Mesenchymal stem cell (in vitro differentiated cells and primary cell): ENCODE measurements at regions not wholly inside any gene's neighbourhood (a gene's known extent, or its start where the extent isn't known, plus 50 kb on each side); places are given as distances from the start of the nearest gene placed in this dataset.

Experiments used
- DNase-seq: peaks from one replicate; pipeline ENCODE4 v3.0.0-alpha.2; 2013
- H2AFZ ChIP-seq: one replicate; pipeline ENCODE4 v1.6.1; 2013; ENCODE audit warnings: low read depth, mild to moderate bottlenecking, control low read depth, inconsistent platforms, low read length, moderate library complexity
- H2AK5ac ChIP-seq: 2 replicates; pipeline ENCODE4 v1.6.1; 2013; ENCODE audit warnings: low read length, moderate library complexity, mild to moderate bottlenecking, inconsistent platforms; ENCODE audit not compliant: severe bottlenecking
- H2BK120ac ChIP-seq: one replicate; pipeline ENCODE4 v1.6.1; 2013; ENCODE audit warnings: low read depth, mild to moderate bottlenecking, inconsistent platforms, low read length, moderate library complexity
- H2BK12ac ChIP-seq, 2 experiments: one replicate each; pipeline ENCODE4 v1.6.1; 2013; ENCODE audit warnings: inconsistent platforms in 2 of 2, low read length in 2 of 2, mild to moderate bottlenecking in 2 of 2, moderate library complexity in 2 of 2, control low read depth in 1 of 2
- H2BK15ac ChIP-seq: one replicate; pipeline ENCODE4 v1.6.1; 2013; ENCODE audit warnings: mild to moderate bottlenecking, low read depth, inconsistent platforms; ENCODE audit not compliant: poor library complexity, severe bottlenecking
- H2BK5ac ChIP-seq: 2 replicates; pipeline ENCODE4 v1.6.1; 2013; ENCODE audit warnings: low read depth, mild to moderate bottlenecking, low read length, control low read depth, inconsistent platforms; ENCODE audit not compliant: poor library complexity, severe bottlenecking
- H3K14ac ChIP-seq, 2 experiments: one replicate each; pipeline ENCODE4 v1.6.1; 2013; ENCODE audit warnings: inconsistent platforms in 2 of 2, low read length in 2 of 2, control low read depth in 1 of 2, mild to moderate bottlenecking in 1 of 2, moderate library complexity in 1 of 2
- H3K18ac ChIP-seq, 2 experiments: one replicate each; pipeline ENCODE4 v1.6.1; 2013; ENCODE audit warnings: inconsistent platforms in 2 of 2, low read length in 2 of 2, control low read depth in 1 of 2, low read depth in 1 of 2, mild to moderate bottlenecking in 1 of 2
- H3K23ac ChIP-seq, 2 experiments: one replicate each; pipeline ENCODE4 v1.6.1; 2013; ENCODE audit warnings: inconsistent platforms in 2 of 2, low read length in 2 of 2, mild to moderate bottlenecking in 2 of 2, moderate library complexity in 2 of 2, control low read depth in 1 of 2
- H3K27ac ChIP-seq: 2 replicates; pipeline ENCODE4 v1.5.1; 2013; ENCODE audit warnings: mild to moderate bottlenecking, moderate library complexity, low read length, control low read depth, inconsistent platforms; ENCODE audit not compliant: poor library complexity, severe bottlenecking
- H3K27me3 ChIP-seq, 2 experiments: 2 replicates each; pipeline versions ENCODE4 v1.6.1 to v1.7.0; 2013; ENCODE audit warnings: low read length in 2 of 2, mild to moderate bottlenecking in 2 of 2, moderate library complexity in 2 of 2, control low read depth in 1 of 2, inconsistent platforms in 1 of 2; ENCODE audit not compliant: control insufficient read depth in 1 of 2, insufficient read depth in 1 of 2
- H3K36me3 ChIP-seq, 2 experiments: 2 replicates each; pipeline versions ENCODE4 v1.6.1 to v1.7.0; 2013; ENCODE audit warnings: low read length in 2 of 2, control low read depth in 1 of 2, inconsistent platforms in 1 of 2, low read depth in 1 of 2, mild to moderate bottlenecking in 1 of 2; ENCODE audit not compliant: insufficient read depth in 2 of 2, control insufficient read depth in 1 of 2
- H3K4ac ChIP-seq, 2 experiments: one replicate each; pipeline ENCODE4 v1.6.1; 2013; ENCODE audit warnings: inconsistent platforms in 2 of 2, low read length in 2 of 2, mild to moderate bottlenecking in 2 of 2, moderate library complexity in 2 of 2, control low read depth in 1 of 2, low read depth in 1 of 2
- H3K4me1 ChIP-seq: 2 replicates; pipeline ENCODE4 v1.6.1; 2013; ENCODE audit warnings: low read depth, low read length, control low read depth; ENCODE audit not compliant: control insufficient read depth, insufficient read depth
- H3K4me2 ChIP-seq: 2 replicates; pipeline ENCODE4 v1.6.1; 2013; ENCODE audit warnings: low read length, mild to moderate bottlenecking, inconsistent platforms; ENCODE audit not compliant: poor library complexity, severe bottlenecking
- H3K4me3 ChIP-seq, 2 experiments: 2 replicates each; pipeline versions ENCODE4 v1.5.1 to v1.7.0; 2013; ENCODE audit warnings: low read length in 2 of 2, mild to moderate bottlenecking in 2 of 2, control low read depth in 1 of 2, low read depth in 1 of 2; ENCODE audit not compliant: insufficient read depth in 1 of 2
- H3K79me1 ChIP-seq: replicated peaks from 2 replicates; pipeline ENCODE4 v1.6.1; 2013; ENCODE audit warnings: mild to moderate bottlenecking, control low read depth, low read length, inconsistent platforms; ENCODE audit not compliant: poor library complexity, severe bottlenecking
- H3K9ac ChIP-seq: 2 replicates; pipeline ENCODE4 v1.7.0; 2013; ENCODE audit warnings: mild to moderate bottlenecking, low read length, moderate library complexity
- H3K9me3 ChIP-seq: 2 replicates; pipeline ENCODE4 v1.7.0; 2013; ENCODE audit warnings: mild to moderate bottlenecking, low read length; ENCODE audit not compliant: control insufficient read depth
- H4K8ac ChIP-seq: one replicate; pipeline ENCODE4 v1.6.1; 2013; ENCODE audit warnings: inconsistent platforms, mild to moderate bottlenecking, low read length, moderate library complexity
- H4K91ac ChIP-seq: one replicate; pipeline ENCODE4 v1.6.1; 2013; ENCODE audit warnings: mild to moderate bottlenecking, low read length, inconsistent platforms
- WGBS: methylation state at CpG from one replicate; pipeline ENCODE4 v1.1.7; 2013; ENCODE audit warnings: mixed read lengths; 5-methylcytosine and 5-hydroxymethylcytosine counted together

DNA sequence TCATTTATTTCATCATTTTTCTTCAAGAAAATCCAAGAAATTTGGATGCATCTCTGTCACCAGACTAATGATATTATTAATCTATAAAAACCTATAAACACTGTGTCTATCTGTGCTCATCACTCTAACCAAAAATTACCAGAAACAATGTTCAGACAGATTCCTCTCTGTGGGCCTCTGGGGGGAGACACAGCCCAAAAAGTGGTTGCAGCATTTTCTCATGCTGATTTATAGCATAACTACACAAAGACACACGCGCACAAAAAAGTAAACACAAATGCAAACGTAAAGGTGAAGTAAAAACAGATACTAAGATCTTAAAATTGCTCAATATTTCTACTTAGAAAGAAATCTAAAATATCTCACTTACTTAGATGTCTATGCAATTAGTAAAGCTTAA lies 976.0 kb downstream of the GBE1 start:
- H2AK5ac ChIP-seq: no peak overlapping the region
- H3K4me1 ChIP-seq: no peaks in the 10 kb centered on the region
- H3K4me3 ChIP-seq: no peak overlapping the region
- H3K27me3 ChIP-seq: no peaks in the 10 kb centered on the region
- no peak overlapping the region for H4K8ac ChIP-seq
- no peak overlapping the region for H3K23ac ChIP-seq
- H3K36me3 ChIP-seq: no peaks in the 10 kb centered on the region
- H3K4me2 ChIP-seq: no peak overlapping the region
- H3K9ac ChIP-seq: no peak overlapping the region
- 67% methylated on average over 2 of the region's 3 CpGs for WGBS
- no peak overlapping the region for H2AFZ ChIP-seq
- H3K18ac ChIP-seq: no peak overlapping the region
- no peak overlapping the region for H4K91ac ChIP-seq
- H2BK5ac ChIP-seq: no peak overlapping the region
- no peaks in the 10 kb centered on the region for H3K79me1 ChIP-seq
- no peak overlapping the region for H3K27ac ChIP-seq
- DNase-seq: no peak
- H2BK120ac ChIP-seq: no peak overlapping the region
- H2BK12ac ChIP-seq: no peak overlapping the region
- H2BK15ac ChIP-seq: no peak overlapping the region
- H3K4ac ChIP-seq: no peak overlapping the region
- no peak overlapping the region for H3K14ac ChIP-seq
- no peaks in the 10 kb centered on the region for H3K9me3 ChIP-seq

DNA sequence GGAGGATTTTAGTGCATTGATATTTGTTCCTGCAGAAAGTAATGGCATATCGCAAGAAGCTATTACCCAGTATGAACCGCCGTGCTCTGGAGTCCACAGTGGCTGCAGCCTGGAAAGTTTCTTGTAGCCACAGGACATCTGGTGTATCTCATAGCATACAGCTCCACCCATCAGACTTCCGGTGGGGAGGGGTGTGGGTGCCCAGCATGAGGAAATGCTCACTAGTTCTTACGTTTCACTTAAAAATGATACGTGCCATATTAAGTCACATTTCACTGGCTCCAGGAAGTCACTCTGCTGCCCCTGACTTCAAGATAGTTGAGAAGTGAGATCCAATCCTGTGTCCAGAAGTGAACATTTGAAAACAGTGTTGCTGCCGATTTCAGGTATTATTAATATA lies 990.4 kb downstream of the GBE1 start:
- Histone ChIP-seq H3K4me1 (no peaks in the 10 kb centered on the region), H2BK15ac (no peak overlapping the region), H2BK120ac (no peak overlapping the region), H3K4me3 (peak overlapping the region in 1 of 2 experiments; percentile 57), H4K8ac (no peak overlapping the region), H3K27me3 (no peaks in the 10 kb centered on the region), H3K23ac (no peak overlapping the region), H3K4ac (no peak overlapping the region), H2BK12ac (no peak overlapping the region), H4K91ac (no peak overlapping the region), H3K9me3 (no peaks in the 10 kb centered on the region), H3K9ac (peak overlapping the region; percentile 49), H3K18ac (no peak overlapping the region), H3K79me1 (no peaks in the 10 kb centered on the region), H2AFZ (no peak overlapping the region), H2BK5ac (no peak overlapping the region), H3K36me3 (no peaks in the 10 kb centered on the region), H2AK5ac (no peak overlapping the region), H3K4me2 (no peak overlapping the region), H3K14ac (no peak overlapping the region), H3K27ac (no peak overlapping the region)
- DNase-seq: no peak
- 70% methylated on average over 6 of the region's 7 CpGs for WGBS

DNA sequence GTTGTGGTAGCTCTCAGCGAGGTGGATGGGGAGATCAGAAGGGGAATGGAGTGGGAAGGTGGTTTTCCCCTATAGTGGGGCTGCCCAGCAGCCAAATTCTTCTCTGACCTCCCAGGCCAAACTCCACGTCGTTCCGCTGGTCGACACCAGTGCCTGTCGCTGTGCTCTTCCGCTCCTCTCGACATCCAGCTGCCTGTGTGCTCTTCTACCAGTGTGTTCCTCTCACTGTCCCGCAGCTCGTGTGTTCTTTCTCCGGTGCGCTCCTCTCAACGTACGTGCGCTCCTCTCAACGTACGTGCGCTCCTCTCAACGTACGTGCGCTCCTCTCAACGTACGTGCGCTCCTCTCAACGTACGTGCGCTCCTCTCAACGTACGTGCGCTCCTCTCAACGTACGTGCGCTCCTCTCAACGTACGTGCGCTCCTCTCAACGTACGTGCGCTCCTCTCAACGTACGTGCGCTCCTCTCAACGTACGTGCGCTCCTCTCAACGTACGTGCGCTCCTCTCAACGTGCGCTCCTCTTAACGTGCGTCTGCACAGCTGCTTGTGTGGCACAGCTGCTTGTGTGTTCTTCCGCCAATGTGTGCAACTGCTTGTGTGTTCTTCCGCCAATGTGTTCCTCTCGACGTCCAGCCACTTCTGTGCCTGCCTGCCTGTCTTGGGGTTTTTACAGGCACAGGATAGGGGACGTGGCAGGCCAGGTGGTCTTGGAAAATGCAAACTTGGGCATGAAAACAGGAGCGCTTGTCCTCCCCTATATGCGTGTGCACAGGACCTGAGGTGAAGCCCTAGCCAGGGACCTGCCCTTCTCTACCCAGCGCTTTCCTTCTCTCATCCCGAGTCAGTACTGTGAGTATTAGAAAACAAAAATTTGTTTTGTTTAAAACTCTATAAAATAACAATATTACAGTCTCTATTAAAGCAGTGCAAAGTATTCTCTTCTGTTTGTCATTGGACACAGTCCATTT lies 991.1 kb downstream of the GBE1 start:
- peak overlapping the region; percentile 36 for H3K9ac ChIP-seq
- no peak overlapping the region for H3K18ac ChIP-seq
- no peaks in the 10 kb centered on the region for H3K4me1 ChIP-seq
- no peak overlapping the region for H3K14ac ChIP-seq
- H3K4me2 ChIP-seq: no peak overlapping the region
- H3K23ac ChIP-seq: no peak overlapping the region
- H2BK12ac ChIP-seq: no peak overlapping the region
- no peaks in the 10 kb centered on the region for H3K79me1 ChIP-seq
- no peak overlapping the region for H4K91ac ChIP-seq
- H3K4ac ChIP-seq: no peak overlapping the region
- WGBS: 95% methylated on average over 43 of the region's 61 CpGs
- no peaks in the 10 kb centered on the region for H3K9me3 ChIP-seq
- no peak overlapping the region for H4K8ac ChIP-seq
- H2AFZ ChIP-seq: no peak overlapping the region
- H3K27me3 ChIP-seq: no peaks in the 10 kb centered on the region
- no peak overlapping the region for H2AK5ac ChIP-seq
- H2BK120ac ChIP-seq: no peak overlapping the region
- no peaks in the 10 kb centered on the region for H3K36me3 ChIP-seq
- no peak overlapping the region for H2BK15ac ChIP-seq
- H3K4me3 ChIP-seq: peak overlapping the region in 1 of 2 experiments; percentile 57
- no peak for DNase-seq
- H3K27ac ChIP-seq: no peak overlapping the region
- H2BK5ac ChIP-seq: no peak overlapping the region

DNA sequence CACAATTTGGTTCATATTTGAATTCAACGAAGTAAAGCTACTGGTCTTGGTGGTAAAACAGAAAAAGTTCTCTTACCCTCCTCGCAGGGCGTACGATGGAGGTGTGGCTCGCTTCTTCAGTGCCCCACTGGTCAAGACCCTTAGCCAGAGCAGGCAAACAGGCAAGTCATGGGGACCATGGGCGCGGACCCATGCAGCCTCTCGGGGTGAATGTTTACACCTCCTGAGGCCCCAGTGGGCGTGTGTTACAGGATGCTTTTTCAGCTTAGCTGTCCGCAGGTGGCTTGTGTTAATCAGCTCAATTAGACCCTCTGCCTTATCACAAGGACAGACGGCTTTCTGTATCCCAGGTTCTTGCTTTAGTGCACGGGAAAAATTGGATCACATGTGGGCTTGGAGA lies 991.8 kb downstream of the GBE1 start:
- Histone ChIP-seq H3K27ac (no peak overlapping the region), H3K4me1 (no peaks in the 10 kb centered on the region), H2AK5ac (no peak overlapping the region), H3K79me1 (no peaks in the 10 kb centered on the region), H2AFZ (no peak overlapping the region), H3K9ac (no peak overlapping the region), H2BK15ac (no peak overlapping the region), H3K36me3 (no peaks in the 10 kb centered on the region), H3K4ac (no peak overlapping the region), H3K27me3 (no peaks in the 10 kb centered on the region), H3K18ac (no peak overlapping the region), H4K91ac (no peak overlapping the region), H2BK5ac (no peak overlapping the region), H4K8ac (no peak overlapping the region), H3K23ac (no peak overlapping the region), H3K4me2 (no peak overlapping the region), H3K9me3 (no peaks in the 10 kb centered on the region), H2BK120ac (no peak overlapping the region), H2BK12ac (no peak overlapping the region), H3K4me3 (peak overlapping the region in 1 of 2 experiments; percentile 47), H3K14ac (no peak overlapping the region)
- no peak for DNase-seq
- WGBS: 82% methylated on average over 12 of the region's 12 CpGs
